ENCODE measurements at regions not wholly inside any gene's neighbourhood (a gene's known extent, or its start where the extent isn't known, plus 50 kb on each side); places are given as distances from the start of the nearest gene placed in this dataset.
A peak's percentile ranks its signal among the peaks of the same experiment; 100 is the strongest.

- no peak for DNase-seq (ENCODE audit: low read depth)
Measured at GRCh38 chr2:220916931-220917330, 655.2 kb downstream of the EPHA4 start.

GRCh38 chr2:220930271-220931076 is 641.6 kb downstream of the EPHA4 start:
- DNase-seq (ENCODE audit: low read depth), result no peak

GRCh38 chr2:220931491-220931890 is 640.6 kb downstream of the EPHA4 start:
- no peak for DNase-seq (ENCODE audit: low read depth)

- no peak for DNase-seq (ENCODE audit: low read depth)
Measured at GRCh38 chr2:220932041-220932440, 640.1 kb downstream of the EPHA4 start.

- no peak for DNase-seq (ENCODE audit: low read depth)
Measured at GRCh38 chr2:220935789-220936321, 636.2 kb downstream of the EPHA4 start.

- no peak for DNase-seq (ENCODE audit: low read depth)
Measured at GRCh38 chr2:220936641-220937197, 635.4 kb downstream of the EPHA4 start.

GRCh38 chr2:220937245-220937644 is 634.9 kb downstream of the EPHA4 start:
- no peak for DNase-seq (ENCODE audit: low read depth)

- DNase-seq (ENCODE audit: low read depth), result no peak
Measured at GRCh38 chr2:220940646-220941045, 631.5 kb downstream of the EPHA4 start.

GRCh38 chr2:220941683-220942082 is 630.4 kb downstream of the EPHA4 start:
- no peak for DNase-seq (ENCODE audit: low read depth)

- no peak for DNase-seq (ENCODE audit: low read depth)
Measured at GRCh38 chr2:220946552-220946951, 625.6 kb downstream of the EPHA4 start.

- DNase-seq (ENCODE audit: low read depth), result no peak
Measured at GRCh38 chr2:220948579-220948978, 623.5 kb downstream of the EPHA4 start.

- no peak for DNase-seq (ENCODE audit: low read depth)
Measured at GRCh38 chr2:220949466-220949865, 622.6 kb downstream of the EPHA4 start.

- DNase-seq (ENCODE audit: low read depth), result no peak
Measured at GRCh38 chr2:220955776-220956175, 616.3 kb downstream of the EPHA4 start.

GRCh38 chr2:220956429-220956828 is 615.7 kb downstream of the EPHA4 start:
- no peak for DNase-seq (ENCODE audit: low read depth)

GRCh38 chr2:220959391-220959802 is 612.7 kb downstream of the EPHA4 start:
- no peak for DNase-seq (ENCODE audit: low read depth)

- DNase-seq (ENCODE audit: low read depth), result no peak
Measured at GRCh38 chr2:220961143-220961860, 610.8 kb downstream of the EPHA4 start.

- DNase-seq (ENCODE audit: low read depth), result no peak
Measured at GRCh38 chr2:220962556-220962955, 609.5 kb downstream of the EPHA4 start.

GRCh38 chr2:220963076-220963475 is 609.0 kb downstream of the EPHA4 start:
- DNase-seq (ENCODE audit: low read depth), result no peak

GRCh38 chr2:220963930-220964329 is 608.2 kb downstream of the EPHA4 start:
- no peak for DNase-seq (ENCODE audit: low read depth)

GRCh38 chr2:220966636-220967035 is 605.5 kb downstream of the EPHA4 start:
- peak; percentile 24 for DNase-seq (ENCODE audit: low read depth)

GRCh38 chr2:220969348-220969747 is 602.8 kb downstream of the EPHA4 start:
- no peak for DNase-seq (ENCODE audit: low read depth)

GRCh38 chr2:220980966-220981675 is 591.0 kb downstream of the EPHA4 start:
- no peak for DNase-seq (ENCODE audit: low read depth)
